Kasumi-1 (cell line): ENCODE measurements at regions not wholly inside any gene's neighbourhood (a gene's known extent, or its start where the extent isn't known, plus 50 kb on each side); places are given as distances from the start of the nearest gene placed in this dataset.
"Not testable (repeated sequence)": the region's sequence is repeated elsewhere in the genome, so short reads cannot be mapped to it uniquely, and the experiment has no call there.

Experiments
- DNase-seq, 2 experiments: peaks; one replicate each; lab custom pipeline; 2025; lab: John Stamatoyannopoulos, UW

DNA sequence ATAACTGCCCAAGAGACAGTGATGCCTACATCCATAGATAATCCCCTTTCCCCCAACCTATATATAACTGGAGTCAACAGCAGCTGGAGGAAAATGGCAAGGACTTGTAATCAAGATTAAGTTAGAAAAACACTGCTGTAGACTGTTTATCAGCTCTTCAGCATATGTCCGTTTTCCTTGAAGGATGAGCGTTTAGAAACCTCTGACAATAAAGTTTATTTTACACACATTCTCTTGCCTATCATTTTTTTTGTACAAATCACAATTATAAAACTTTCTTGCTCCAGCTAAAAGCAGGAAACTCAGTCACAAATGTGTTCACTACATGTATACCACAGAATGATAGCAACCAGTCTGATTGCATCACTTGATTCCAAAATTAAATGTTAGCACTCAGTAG lies 50.8 kb downstream of the PPIAL4G start:
- not testable (repeated sequence) for DNase-seq

- DNase-seq: not testable (repeated sequence)
Observed at GRCh38 chr1:148429856-148430255, 53.2 kb downstream of the PPIAL4G start.

DNA sequence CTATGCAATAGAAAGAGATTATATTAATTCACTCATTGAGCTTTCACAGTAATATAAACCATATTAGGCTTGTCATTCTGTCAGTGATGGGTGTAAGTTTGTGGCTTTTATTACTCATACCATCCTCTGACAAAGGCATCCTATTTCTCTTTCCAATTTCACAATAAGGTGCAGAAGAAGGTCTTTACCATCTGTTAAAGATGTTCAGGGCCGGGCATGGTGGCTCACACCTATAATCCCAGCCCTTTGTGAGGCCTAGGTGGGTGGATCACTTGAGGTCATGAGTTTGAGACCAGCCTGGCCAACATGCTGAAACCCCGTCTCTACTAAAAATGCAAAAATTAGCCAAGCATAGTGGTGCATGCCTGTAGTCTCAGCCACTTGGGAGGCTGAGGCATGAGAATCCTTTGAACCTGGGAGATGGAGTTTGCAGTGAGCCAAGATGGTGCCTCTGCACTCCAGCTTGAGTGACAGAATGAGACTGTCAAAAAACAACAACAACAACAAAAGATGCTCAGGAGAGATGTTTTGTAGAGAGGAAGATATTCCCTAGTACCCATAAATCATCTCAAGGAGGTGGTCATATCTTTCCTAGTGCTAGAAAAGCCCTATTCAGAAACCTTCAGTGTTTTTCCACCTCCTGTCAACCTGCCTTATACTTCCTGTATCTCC lies 56.0 kb downstream of the PPIAL4G start:
- not testable (repeated sequence) for DNase-seq

DNA sequence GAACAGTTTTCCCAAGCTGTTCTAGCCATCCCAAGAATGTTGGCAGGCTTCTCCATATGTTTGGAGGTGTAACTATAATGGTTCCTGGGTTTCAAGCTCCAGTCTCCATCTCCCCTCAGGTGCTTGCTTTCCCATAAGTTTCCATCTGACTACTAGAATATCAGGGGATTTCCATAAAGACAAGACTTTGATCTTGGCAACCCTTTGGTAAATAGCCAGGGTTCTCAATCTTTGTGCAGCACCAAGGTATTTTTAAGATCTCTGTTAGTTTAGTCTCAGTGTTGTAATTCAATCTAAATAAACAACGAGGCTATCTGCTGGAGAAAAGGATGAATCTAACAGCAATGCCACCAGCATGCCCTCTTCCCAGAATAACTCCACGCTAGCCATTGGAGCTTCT lies 56.7 kb downstream of the PPIAL4G start:
- not testable (repeated sequence) for DNase-seq

DNA sequence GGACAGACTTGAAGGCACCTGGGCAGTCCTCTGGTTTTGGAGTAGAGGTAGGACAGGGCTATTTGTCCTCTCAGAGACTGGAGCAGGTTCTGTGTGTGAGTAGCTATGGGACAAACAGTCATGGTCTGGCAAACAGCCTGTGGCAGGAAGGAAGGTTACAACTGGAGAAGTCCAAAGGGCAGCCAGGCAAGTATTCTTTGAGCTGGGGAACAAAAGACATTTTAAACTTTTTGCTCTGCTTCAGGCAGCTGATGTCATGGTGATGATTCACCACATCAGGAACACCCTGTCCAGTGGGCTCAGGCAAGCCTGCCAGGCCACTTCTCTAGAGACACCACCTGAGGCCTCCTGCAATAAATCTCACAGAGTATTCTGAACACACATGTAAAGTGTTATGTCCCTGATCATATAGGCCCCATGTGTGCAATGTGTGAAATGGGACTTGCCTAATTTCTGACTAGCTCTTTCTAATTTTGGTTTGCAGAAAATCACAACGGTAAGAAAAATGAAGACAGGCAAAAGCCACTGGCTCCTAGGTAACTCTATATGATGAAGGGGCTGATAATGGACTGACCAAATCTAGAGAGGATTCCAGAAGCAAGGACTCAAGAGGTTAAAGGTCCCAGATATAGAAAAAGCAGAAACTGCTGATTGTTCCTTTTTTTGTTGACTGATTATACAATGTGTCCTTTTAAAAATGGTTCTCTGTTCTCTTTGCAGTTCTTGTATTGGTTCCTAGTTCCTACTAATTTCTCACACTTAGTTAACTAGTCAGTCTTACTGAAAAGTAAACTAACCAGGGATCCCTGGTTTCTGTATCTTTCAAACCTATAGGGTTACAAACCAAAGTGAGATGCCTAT lies 58.7 kb downstream of the PPIAL4G start:
- DNase-seq: not testable (repeated sequence)

- DNase-seq: not testable (repeated sequence)
Observed at GRCh38 chr1:148422921-148423320, 60.2 kb downstream of the PPIAL4G start.

- DNase-seq: not testable (repeated sequence)
Observed at GRCh38 chr1:148417241-148417640, 65.9 kb downstream of the PPIAL4G start.

DNA sequence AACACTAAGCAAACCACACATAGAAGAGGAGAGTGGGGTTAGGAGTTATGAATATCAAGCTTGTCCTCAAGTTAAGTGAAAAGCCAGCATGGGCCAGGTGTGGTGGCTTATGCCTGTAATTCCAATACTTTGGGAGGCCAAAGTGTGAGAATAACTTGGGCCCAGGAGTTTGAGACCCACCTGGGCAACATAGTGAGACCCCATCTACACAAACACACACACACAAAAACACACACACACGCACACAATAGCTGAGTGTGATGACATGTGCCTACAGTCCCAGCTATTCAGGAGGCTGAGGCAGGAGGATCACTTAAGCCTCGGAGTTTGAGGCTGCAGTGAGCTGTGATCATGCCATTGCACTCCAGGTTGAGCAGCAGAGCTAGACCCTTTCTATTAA lies 69.7 kb downstream of the PPIAL4G start:
- not testable (repeated sequence) for DNase-seq

DNA sequence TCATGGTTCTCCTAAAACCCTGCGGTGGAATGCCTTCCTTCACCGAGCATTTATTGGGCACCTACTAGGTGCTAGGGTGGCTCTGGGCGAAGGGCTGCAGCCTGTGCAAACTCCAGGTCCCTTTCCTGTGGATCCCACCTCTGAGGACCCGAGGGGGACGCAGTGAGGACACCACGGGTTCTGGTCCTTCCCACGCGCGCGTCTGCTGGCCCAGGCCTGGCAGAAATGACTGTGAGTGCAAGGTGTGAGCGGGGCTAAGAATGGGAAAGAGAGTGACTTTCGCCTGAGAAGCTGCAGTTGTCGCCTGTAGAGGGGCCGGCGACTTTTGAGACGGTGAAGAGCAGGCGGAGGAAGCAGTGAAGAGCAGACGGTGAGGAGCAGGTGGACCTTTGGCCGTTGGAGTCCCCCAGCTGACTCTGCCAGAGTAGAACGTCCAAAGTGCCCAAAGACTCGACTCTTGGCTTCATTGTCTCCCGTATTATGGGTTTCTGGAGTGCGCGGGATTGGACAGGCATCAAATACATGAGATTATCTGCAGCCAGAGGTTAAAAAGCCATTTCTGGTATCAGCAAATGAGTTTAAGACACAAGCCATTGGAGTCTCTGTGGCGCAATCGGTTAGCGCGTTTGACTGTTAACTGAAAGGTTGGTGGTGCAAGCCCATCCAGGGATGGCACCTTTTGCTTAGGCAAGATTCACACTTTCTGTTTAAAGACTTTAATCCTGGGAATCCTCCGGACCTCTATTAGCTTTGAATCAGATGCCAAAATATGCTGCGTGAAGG lies 78.1 kb downstream of the PPIAL4G start:
- DNase-seq: not testable (repeated sequence)

- not testable (repeated sequence) for DNase-seq
Observed at GRCh38 chr1:148403925-148404324, 79.2 kb downstream of the PPIAL4G start.

DNA sequence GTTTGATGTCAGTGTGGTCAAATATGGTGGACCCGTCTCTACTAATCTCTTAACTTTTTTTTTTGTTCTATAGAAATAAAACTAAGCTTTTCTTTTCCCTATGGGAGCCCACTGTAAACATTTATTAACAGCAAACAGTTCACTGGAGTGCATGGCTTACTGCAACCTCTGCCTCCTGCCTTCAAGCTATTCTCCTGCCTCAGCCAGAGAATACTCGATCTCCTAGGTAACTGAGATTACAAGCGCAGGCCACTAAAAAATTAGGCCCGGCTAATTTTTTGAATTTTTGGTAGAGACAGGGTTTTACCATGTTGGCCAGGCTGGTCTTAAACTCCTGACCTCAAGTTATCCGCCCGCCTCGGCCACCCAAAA lies 80.0 kb downstream of the PPIAL4G start:
- not testable (repeated sequence) for DNase-seq

DNA sequence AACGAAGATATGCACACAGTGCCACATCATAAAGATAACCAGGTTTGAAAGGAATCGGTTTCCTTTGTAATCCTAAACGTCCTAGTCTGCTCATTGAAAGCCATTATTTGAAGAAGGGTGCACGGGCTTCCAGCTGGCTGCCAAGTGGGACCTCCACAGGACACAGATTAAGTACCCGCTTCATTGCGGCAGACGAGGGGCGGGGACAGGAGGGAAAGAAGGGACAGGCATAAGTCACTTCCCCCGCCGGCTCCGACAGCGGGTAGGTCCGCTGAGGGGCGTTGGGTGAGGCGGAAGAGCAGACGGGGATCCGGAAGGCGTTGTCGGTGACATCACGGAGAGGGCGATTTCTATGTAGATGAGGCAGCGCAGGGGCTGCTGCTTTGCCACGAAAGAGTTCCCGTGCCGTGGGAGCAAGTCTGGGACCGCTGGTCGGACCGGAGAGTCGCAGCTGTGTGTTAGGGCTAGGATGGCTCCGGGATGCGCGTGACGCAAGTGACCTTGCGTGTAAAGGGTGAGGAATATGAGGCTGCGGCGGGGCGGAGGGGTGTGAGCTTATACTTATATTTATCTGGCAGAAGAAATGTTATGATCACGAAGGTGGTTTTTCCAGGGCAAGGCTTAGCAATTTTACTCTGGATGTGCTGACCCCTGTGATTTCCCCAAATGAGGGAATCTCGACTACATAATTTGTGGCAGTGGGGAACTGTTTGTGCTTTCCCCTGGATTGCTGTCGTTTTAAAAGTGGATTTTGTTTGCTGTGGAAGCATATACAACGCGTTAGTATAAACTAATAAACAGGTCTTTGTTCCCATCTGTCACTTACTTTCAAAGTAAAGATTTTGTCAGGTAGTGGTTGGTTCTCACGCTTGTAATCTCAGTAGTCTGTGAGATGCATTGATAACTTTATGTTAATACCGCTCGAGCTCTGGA lies 80.7 kb downstream of the PPIAL4G start:
- peak; percentile 54 to 73 for DNase-seq

- not testable (repeated sequence) for DNase-seq
Observed at GRCh38 chr1:148397516-148397915, 85.6 kb downstream of the PPIAL4G start.

GRCh38 chr1:148392505-148392904 lies 90.6 kb downstream of the PPIAL4G start:
- not testable (repeated sequence) for DNase-seq

- not testable (repeated sequence) for DNase-seq
Observed at GRCh38 chr1:148391323-148391722, 91.8 kb downstream of the PPIAL4G start.

- no peak for DNase-seq
Observed at GRCh38 chr1:148389027-148389339, 94.1 kb downstream of the PPIAL4G start.

DNA sequence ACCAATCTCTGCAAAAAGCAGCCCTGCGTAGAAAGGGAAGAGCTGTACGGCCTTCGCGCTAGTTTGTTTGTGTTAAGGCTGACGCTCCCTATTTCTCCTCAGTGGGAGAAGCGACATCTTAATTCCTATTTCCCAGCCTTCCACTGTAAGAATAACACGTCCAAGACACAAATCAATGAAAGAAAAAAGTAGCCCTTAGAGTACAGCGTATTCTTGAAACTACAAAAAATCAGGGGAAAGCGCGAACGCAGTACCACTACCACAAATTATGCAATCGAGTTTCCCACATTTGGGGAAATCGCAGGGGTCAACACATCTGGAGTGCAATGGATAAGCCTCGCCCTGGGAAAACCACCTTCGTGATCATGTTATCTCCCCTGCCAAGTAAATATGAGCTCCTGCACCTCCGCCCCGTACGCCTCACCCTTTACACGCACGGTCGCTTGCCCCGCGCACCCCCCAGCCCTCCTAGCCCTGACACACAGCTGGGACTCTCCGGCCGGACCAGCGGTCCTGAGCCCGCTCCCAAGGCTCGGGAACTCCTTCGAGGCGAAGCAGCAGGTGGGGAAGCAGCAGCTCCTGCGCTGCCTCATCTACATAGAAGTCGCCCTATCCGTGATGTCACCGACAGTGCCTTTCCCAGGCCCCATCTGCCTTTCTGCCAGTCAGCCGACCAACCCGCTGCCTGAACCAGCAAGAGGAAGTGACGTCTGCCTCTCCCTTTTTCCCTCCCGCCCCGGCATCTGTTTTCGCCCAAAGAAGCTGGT lies 94.7 kb downstream of the PPIAL4G start:
- no peak for DNase-seq

- DNase-seq: not testable (repeated sequence)
Observed at GRCh38 chr1:148387949-148388259, 95.2 kb downstream of the PPIAL4G start.

- DNase-seq: not testable (repeated sequence)
Observed at GRCh38 chr1:148387122-148387948, 95.8 kb downstream of the PPIAL4G start.

GRCh38 chr1:148386617-148387016 lies 96.5 kb downstream of the PPIAL4G start:
- no peak for DNase-seq
